Spinal cord (tissue), 9 donors: ENCODE measurements at regions not wholly inside any gene's neighbourhood (a gene's known extent, or its start where the extent isn't known, plus 50 kb on each side); places are given as distances from the start of the nearest gene placed in this dataset.
A peak's percentile ranks its signal among the peaks of the same experiment; 100 is the strongest.

ENCODE experiments used
- DNase-seq, 6 donors: peaks; one replicate each; pipeline versions ENCODE4 v3.0.0 to v3.0.0-alpha.2; 2013 to 2015; ENCODE audit warnings: low spot score in 6 of 6, low read depth in 4 of 6
- H3K27ac ChIP-seq: one replicate; pipeline ENCODE4 v1.5.1; 2013; ENCODE audit warnings: low read depth, low read length, control low read depth
- H3K27me3 ChIP-seq: one replicate; pipeline ENCODE4 v1.6.1; 2013; ENCODE audit warnings: low read length; ENCODE audit not compliant: control insufficient read depth, insufficient read depth
- H3K36me3 ChIP-seq: one replicate; pipeline ENCODE4 v1.6.1; 2013; ENCODE audit warnings: low read length; ENCODE audit not compliant: control insufficient read depth, insufficient read depth
- H3K4me1 ChIP-seq: one replicate; pipeline ENCODE4 v1.6.1; 2013; ENCODE audit warnings: low read length; ENCODE audit not compliant: control insufficient read depth, insufficient read depth
- H3K4me3 ChIP-seq: one replicate; pipeline ENCODE4 v1.5.1; 2013; ENCODE audit warnings: low read depth, low read length, control low read depth
- H3K9me3 ChIP-seq: one replicate; pipeline ENCODE4 v1.6.1; 2013; ENCODE audit warnings: low read length; ENCODE audit not compliant: control insufficient read depth, insufficient read depth
- WGBS: methylation state at CpG from one replicate; pipeline ENCODE4 v1.1.5; 2013; ENCODE audit warnings: missing lambda C conversion rate; ENCODE audit not compliant: insufficient coverage; 5-methylcytosine and 5-hydroxymethylcytosine counted together
- donor health status: healthy.

DNA sequence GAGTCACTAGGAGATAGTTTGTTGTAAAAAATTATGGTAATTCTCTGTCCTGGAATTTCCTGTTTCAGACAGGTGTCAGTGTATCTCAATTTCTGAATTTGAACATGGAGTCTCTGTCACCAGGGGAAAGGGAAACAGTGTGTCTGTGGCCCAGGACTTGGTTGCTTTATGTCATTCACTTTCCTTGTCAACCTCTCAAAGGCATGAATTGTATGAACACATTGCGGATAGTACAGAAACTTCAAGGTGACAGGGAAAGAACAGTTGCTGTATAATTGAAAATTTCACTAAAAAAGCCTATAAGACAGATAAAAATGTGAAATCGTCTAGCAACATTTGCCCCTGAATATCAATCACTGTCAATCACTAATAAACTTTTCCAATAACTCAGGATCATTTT, 175.0 kb upstream of the DPH6 start:
- no peaks in the 10 kb centered on the region for H3K9me3 ChIP-seq
- WGBS, result no CpG with 5 or more reads among the region's 2 CpGs

DNA sequence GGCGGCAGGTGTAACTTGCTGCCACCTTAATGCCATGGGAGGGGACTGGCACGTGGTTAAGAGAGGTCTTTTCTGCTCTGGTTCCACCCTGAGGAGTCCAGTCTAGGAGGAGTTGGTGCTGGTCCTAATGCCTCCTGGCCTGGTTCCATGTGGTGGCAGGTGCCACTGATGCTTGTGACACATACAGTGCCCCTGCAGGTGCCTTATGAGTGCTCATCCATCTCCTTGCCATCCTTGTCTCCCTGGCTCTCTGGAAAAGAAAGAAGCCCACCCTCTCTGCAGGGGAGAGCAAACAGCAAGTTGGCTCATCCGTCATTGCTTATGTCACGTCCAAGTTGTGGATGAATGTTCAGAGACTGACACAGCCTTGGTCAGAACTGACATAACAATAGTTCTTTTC, 175.8 kb upstream of the DPH6 start:
- no CpG with 5 or more reads among the region's 4 CpGs for WGBS
- H3K36me3 ChIP-seq, result no peaks in the 10 kb centered on the region

More for the DNA sequence above, 175.0 kb upstream of the DPH6 start:
- H3K36me3 ChIP-seq, result no peaks in the 10 kb centered on the region
- H3K4me1 ChIP-seq, result peaks cover 4% of the 10 kb centered on the region
- no peak for DNase-seq
- no peak overlapping the region for H3K4me3 ChIP-seq
- no peaks in the 10 kb centered on the region for H3K27me3 ChIP-seq
- no peak overlapping the region for H3K27ac ChIP-seq

DNA sequence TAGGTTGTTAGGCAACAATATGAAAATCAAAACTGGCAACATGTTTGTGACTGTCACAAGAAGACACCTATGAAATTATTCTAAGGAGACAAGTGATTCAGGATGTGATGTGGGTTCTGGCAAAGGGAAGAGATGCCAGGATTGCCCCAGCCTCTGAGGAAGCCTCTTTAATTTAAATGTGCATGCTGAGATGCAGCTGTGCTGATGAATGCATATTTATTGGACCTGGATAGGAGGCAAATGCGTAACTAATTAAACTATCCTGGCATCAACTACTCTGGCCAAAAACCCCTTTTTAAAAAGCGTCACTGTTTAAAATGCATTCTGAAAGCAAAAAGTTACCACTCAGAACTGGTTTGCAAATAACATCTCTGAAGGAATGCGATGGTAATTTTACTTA, 176.5 kb upstream of the DPH6 start:
- WGBS, result 67% methylated on average over 1 of the region's 3 CpGs
- peaks cover 4% of the 10 kb centered on the region for H3K4me1 ChIP-seq
- no peaks in the 10 kb centered on the region for H3K9me3 ChIP-seq
- no peak overlapping the region for H3K4me3 ChIP-seq
- no peak overlapping the region for H3K27ac ChIP-seq
- H3K27me3 ChIP-seq, result no peaks in the 10 kb centered on the region
- H3K36me3 ChIP-seq, result no peaks in the 10 kb centered on the region
- DNase-seq, result peak in 1 of 6 donors; percentile 74

More for the DNA sequence above, 175.8 kb upstream of the DPH6 start:
- H3K4me1 ChIP-seq, result peaks cover 4% of the 10 kb centered on the region
- no peaks in the 10 kb centered on the region for H3K9me3 ChIP-seq
- H3K27ac ChIP-seq, result no peak overlapping the region
- no peak for DNase-seq
- H3K27me3 ChIP-seq, result no peaks in the 10 kb centered on the region
- H3K4me3 ChIP-seq, result no peak overlapping the region

DNA sequence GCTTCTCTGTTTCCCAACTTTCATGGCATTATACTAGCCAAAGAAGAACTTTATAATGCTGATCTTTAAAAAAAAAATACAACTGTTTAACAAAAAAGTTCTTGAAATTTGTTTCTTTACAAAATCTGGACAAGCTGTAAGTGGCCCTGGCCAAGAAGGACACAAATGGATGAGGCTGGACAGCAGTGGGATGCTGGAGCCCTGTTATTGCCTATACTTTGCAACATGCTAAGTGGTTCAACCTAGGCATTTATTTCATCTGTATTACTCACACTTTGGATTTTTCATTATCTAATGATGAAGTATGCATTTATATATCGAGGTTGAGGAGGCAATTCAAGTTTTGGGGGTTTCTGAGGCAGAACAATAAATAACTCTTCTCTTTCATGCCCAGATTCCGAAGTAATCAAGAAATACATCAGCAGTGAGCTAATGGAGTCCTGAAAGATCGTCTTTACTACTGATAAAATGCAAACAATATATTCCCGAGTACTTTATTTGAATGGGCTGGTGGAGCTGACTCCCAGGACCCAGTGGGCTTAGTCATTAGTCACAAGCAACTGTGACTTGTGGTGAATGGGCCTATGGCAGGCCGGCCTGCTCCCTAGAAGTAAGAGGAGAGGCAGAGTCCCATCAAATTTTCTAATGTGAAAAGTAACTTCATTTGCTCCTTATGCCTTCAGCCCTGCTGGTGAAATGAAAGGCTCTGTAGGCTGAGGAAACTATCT, 177.3 kb upstream of the DPH6 start:
- Histone ChIP-seq H3K9me3 (no peaks in the 10 kb centered on the region), H3K4me3 (no peak overlapping the region), H3K4me1 (peaks cover 4% of the 10 kb centered on the region), H3K27ac (no peak overlapping the region), H3K27me3 (no peaks in the 10 kb centered on the region), H3K36me3 (no peaks in the 10 kb centered on the region)
- no peak for DNase-seq
- WGBS, result 83% methylated on average over 1 of the region's 5 CpGs

DNA sequence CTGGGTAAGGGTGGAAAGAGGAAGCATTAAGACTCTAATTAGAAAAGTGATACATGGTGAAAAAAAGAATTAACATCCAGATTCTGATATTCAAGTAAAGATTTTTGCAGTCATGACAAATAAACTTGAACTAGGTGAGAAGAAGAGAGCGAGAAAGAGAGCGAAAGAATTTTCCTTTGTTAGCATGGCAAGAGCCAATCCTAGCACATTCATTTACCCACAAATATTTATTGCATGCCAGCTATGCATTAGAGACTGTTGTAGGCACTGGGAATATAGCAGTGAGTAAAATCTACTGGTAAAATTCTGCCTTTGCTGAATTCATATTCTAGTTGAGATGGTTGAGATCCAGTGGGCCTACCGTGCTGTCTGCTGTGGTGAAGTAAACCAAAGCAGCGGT, 177.9 kb upstream of the DPH6 start:
- Histone ChIP-seq H3K27ac (no peak overlapping the region), H3K4me3 (no peak overlapping the region), H3K27me3 (no peaks in the 10 kb centered on the region), H3K36me3 (no peaks in the 10 kb centered on the region), H3K4me1 (peaks cover 4% of the 10 kb centered on the region), H3K9me3 (no peaks in the 10 kb centered on the region)
- DNase-seq, result no peak
- 100% methylated on average over 1 of the region's 4 CpGs for WGBS

DNA sequence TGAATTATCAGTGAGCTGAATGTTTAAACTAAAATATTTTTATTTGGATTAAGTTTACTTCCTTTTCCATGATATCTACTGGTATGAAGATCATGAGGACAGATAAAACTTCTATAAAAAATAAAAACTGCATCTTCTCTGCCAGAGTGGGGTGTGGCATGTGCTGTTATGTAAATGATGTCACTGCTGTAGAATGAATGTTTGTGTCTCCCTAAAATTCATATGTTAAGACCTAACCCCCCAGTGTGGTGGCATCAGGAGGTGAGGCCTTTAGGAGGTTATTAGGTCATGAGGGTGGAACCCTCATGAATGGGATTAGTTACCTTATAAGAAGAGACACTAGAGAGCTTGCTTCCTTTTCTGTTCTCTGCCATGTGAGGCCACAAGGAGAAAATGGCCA, 178.7 kb upstream of the DPH6 start:
- no peaks in the 10 kb centered on the region for H3K9me3 ChIP-seq
- H3K4me1 ChIP-seq, result peaks cover 4% of the 10 kb centered on the region
- no peak for DNase-seq
- H3K36me3 ChIP-seq, result no peaks in the 10 kb centered on the region
- no peak overlapping the region for H3K4me3 ChIP-seq
- H3K27me3 ChIP-seq, result no peaks in the 10 kb centered on the region
- no peak overlapping the region for H3K27ac ChIP-seq

DNA sequence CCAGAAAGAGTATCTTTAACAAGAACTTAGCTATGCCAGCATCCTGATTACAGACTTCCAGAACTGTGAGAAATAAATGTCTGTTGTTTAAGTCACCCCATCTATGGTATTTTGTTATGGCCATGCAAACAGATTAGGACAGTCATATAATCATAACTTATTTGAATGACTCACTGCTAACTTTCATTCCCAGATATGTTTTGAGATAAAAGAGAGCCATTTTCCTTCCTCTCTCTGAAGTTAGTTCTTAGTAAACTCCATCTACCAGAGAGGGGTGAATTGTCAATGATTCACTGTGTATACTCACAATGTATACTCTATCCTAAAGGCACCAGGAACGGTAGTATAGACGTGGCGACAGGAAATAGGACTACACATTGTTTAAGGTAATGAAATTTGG, 179.4 kb upstream of the DPH6 start:
- H3K27ac ChIP-seq, result no peak overlapping the region
- no peak for DNase-seq
- no CpG with 5 or more reads among the region's 3 CpGs for WGBS
- no peaks in the 10 kb centered on the region for H3K27me3 ChIP-seq
- H3K36me3 ChIP-seq, result no peaks in the 10 kb centered on the region
- H3K4me1 ChIP-seq, result peaks cover 4% of the 10 kb centered on the region
- no peaks in the 10 kb centered on the region for H3K9me3 ChIP-seq
- H3K4me3 ChIP-seq, result no peak overlapping the region

DNA sequence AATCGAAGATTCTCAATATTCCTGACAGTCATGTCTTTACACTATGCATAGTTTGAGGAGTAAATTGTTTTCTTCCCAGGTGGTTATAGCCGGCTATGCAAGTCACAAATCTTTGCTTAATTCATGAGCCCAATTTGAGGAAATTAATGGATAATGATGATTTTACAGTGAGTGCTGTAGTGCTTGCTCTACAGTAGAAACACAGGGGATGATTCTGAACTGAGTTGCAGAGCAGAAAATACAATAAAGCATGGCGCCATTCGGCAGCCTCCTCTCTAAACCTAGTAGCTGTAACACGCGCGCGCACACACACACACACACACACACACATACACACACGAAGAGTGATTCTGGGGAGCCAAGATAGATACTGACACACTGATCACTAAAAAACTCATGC, 181.7 kb upstream of the DPH6 start:
- Histone ChIP-seq H3K4me1 (no peaks in the 10 kb centered on the region), H3K9me3 (no peaks in the 10 kb centered on the region), H3K36me3 (no peaks in the 10 kb centered on the region), H3K27me3 (no peaks in the 10 kb centered on the region), H3K4me3 (no peak overlapping the region), H3K27ac (no peak overlapping the region)
- no peak for DNase-seq
- WGBS, result 92% methylated on average over 4 of the region's 9 CpGs

DNA sequence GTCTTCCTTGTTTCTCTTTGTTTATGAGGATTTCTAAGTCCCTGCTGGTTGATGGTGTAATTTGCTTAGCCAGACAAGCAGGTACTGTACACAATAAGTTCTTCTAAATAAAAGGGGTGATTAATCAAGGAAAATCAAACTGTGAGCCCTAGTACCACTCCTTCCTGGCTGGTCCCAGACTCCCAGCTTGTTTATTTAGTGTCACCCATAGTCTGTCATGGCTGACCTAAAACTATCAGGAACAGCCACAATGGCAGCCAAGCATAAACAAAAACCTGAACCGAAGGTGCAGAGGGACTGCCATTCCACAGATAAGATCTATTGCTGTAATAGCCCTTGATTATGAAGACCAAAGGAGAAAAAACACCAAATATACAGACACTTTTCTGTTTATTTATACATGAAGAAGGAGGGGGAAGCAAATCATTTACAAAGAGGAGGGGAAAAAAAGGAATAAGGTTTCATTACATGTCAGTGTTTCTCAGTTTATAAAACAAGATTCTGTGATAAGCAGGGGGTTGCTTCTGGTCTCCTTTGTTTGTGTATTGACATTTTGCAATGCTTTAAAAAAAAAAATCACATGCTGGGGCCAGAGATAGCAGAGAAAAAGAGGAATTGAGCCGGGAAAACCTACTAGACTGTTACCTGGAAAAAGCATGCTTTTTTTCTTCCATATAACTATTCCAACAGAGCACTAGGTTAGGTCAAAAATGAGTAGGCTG, 182.4 kb upstream of the DPH6 start:
- WGBS, result no CpG with 5 or more reads among the region's 2 CpGs
- Histone ChIP-seq H3K4me1 (no peaks in the 10 kb centered on the region), H3K27me3 (no peaks in the 10 kb centered on the region), H3K36me3 (no peaks in the 10 kb centered on the region), H3K4me3 (no peak overlapping the region), H3K27ac (no peak overlapping the region), H3K9me3 (no peaks in the 10 kb centered on the region)
- DNase-seq, result peak in 1 of 6 donors; percentile 61

DNA sequence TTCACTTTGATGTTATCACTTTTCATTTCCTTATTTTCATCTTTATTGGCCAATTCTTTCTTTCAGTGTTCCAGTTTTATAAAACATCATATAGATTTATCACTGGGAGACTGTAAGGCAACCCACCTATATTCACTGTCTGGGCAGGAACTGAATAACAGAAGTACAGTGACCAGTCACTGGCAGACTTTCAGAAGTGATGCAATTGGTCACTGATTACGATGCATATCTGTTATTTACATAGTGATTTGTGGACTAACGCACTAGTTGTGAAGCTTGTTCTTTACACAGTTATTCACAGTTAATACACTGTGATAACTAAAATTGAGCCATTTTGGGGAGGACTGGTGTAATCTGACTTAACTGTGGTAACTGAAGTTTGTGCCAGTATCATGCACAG, 190.2 kb upstream of the DPH6 start:
- H3K4me3 ChIP-seq, result no peak overlapping the region
- WGBS, result no CpG with 5 or more reads among the region's 2 CpGs
- H3K36me3 ChIP-seq, result no peaks in the 10 kb centered on the region
- H3K4me1 ChIP-seq, result no peaks in the 10 kb centered on the region
- no peak overlapping the region for H3K27ac ChIP-seq
- DNase-seq, result no peak
- no peaks in the 10 kb centered on the region for H3K9me3 ChIP-seq
- no peaks in the 10 kb centered on the region for H3K27me3 ChIP-seq
